ENCODE measurements at regions not wholly inside any gene's neighbourhood (a gene's known extent, or its start where the extent isn't known, plus 50 kb on each side); places are given as distances from the start of the nearest gene placed in this dataset.
A peak's percentile ranks its signal among the peaks of the same experiment; 100 is the strongest.

- H3K9me3 ChIP-seq (ENCODE audit: severe bottlenecking), result no peaks in the 10 kb centered on the region
- DNase-seq (ENCODE audit: low spot score) (no peak), ATAC-seq (ENCODE audit: low read depth) (peak; percentile 44; the same call in 1 of the 3 replicates)
- no peak overlapping the region for H3K4me3 ChIP-seq (ENCODE audit: severe bottlenecking)
- H3K27me3 ChIP-seq (ENCODE audit: insufficient read depth, poor library complexity, severe bottlenecking), result no peaks in the 10 kb centered on the region
- no peak for TF ChIP-seq CTCF (IDR thresholded peaks at IDR 0.05; ENCODE audit: poor library complexity, severe bottlenecking)
- H3K36me3 ChIP-seq (ENCODE audit: low read depth), result no peaks in the 10 kb centered on the region
- no peaks in the 10 kb centered on the region for H3K4me1 ChIP-seq (ENCODE audit: insufficient read depth, poor library complexity, severe bottlenecking)
- no peak overlapping the region for H3K27ac ChIP-seq (ENCODE audit: poor library complexity, severe bottlenecking)
Measured at GRCh38 chr11:28400331-28401100, 292.3 kb downstream of the METTL15 start.

- Histone ChIP-seq H3K36me3 (ENCODE audit: low read depth) (no peaks in the 10 kb centered on the region), H3K27ac (ENCODE audit: poor library complexity, severe bottlenecking) (no peak overlapping the region), H3K9me3 (ENCODE audit: severe bottlenecking) (no peaks in the 10 kb centered on the region), H3K4me3 (ENCODE audit: severe bottlenecking) (no peak overlapping the region), H3K27me3 (ENCODE audit: insufficient read depth, poor library complexity, severe bottlenecking) (no peaks in the 10 kb centered on the region), H3K4me1 (ENCODE audit: insufficient read depth, poor library complexity, severe bottlenecking) (no peaks in the 10 kb centered on the region)
- DNase-seq (ENCODE audit: low spot score) (no peak), ATAC-seq (ENCODE audit: low read depth) (no peak)
- no peak for TF ChIP-seq CTCF (IDR thresholded peaks at IDR 0.05; ENCODE audit: poor library complexity, severe bottlenecking)
Measured at GRCh38 chr11:28393348-28393747, 285.2 kb downstream of the METTL15 start.

- no peaks in the 10 kb centered on the region for H3K27me3 ChIP-seq (ENCODE audit: insufficient read depth, poor library complexity, severe bottlenecking)
- no peaks in the 10 kb centered on the region for H3K4me1 ChIP-seq (ENCODE audit: insufficient read depth, poor library complexity, severe bottlenecking)
- H3K27ac ChIP-seq (ENCODE audit: poor library complexity, severe bottlenecking), result no peak overlapping the region
- no peak overlapping the region for H3K4me3 ChIP-seq (ENCODE audit: severe bottlenecking)
- DNase-seq (ENCODE audit: low spot score) (no peak), ATAC-seq (ENCODE audit: low read depth) (peak; percentile 55; the same call in 1 of the 3 replicates)
- H3K9me3 ChIP-seq (ENCODE audit: severe bottlenecking), result peaks cover 5% of the 10 kb centered on the region
- no peaks in the 10 kb centered on the region for H3K36me3 ChIP-seq (ENCODE audit: low read depth)
- TF ChIP-seq CTCF (IDR thresholded peaks at IDR 0.05; ENCODE audit: poor library complexity, severe bottlenecking), result no peak
Measured at GRCh38 chr11:28384418-28384817, 276.2 kb downstream of the METTL15 start.

- DNase-seq (ENCODE audit: low spot score), result no peak
- H3K36me3 ChIP-seq (ENCODE audit: low read depth), result no peaks in the 10 kb centered on the region
- no peaks in the 10 kb centered on the region for H3K4me1 ChIP-seq (ENCODE audit: insufficient read depth, poor library complexity, severe bottlenecking)
- ATAC-seq (ENCODE audit: low read depth), result no peak
- H3K27ac ChIP-seq (ENCODE audit: poor library complexity, severe bottlenecking), result no peak overlapping the region
- TF ChIP-seq CTCF (IDR thresholded peaks at IDR 0.05; ENCODE audit: poor library complexity, severe bottlenecking), result no peak
- peaks cover 5% of the 10 kb centered on the region for H3K9me3 ChIP-seq (ENCODE audit: severe bottlenecking)
- H3K27me3 ChIP-seq (ENCODE audit: insufficient read depth, poor library complexity, severe bottlenecking), result no peaks in the 10 kb centered on the region
- H3K4me3 ChIP-seq (ENCODE audit: severe bottlenecking), result no peak overlapping the region
Measured at GRCh38 chr11:28383456-28383855, 275.3 kb downstream of the METTL15 start.

All from RWPE2 (cell line).